ENCODE measurements at regions not wholly inside any gene's neighbourhood (a gene's known extent, or its start where the extent isn't known, plus 50 kb on each side); places are given as distances from the start of the nearest gene placed in this dataset.

DNA sequence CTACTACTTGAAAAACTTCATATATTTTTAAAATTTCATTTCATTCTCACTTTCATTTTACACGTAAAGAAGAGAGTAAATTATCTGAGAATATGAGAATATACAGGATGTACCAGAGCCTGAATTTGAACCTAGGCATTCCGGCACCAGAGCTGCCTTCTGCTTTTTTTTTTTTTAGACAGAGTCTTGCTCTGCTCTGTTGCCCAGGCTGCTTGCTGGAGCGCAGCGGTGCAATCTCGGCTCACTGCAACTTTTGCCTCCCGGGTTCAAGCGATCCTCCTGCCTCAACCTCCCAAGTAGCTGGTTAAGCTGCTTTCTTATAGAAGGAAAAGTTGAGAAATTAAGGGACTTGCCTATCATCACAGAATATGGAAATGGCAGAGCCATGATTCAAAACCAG, 540.1 kb downstream of the EBF1 start:
- no peak for DNase-seq (ENCODE audit: low read depth in 4 of 4, low spot score in 3 of 4)

DNA sequence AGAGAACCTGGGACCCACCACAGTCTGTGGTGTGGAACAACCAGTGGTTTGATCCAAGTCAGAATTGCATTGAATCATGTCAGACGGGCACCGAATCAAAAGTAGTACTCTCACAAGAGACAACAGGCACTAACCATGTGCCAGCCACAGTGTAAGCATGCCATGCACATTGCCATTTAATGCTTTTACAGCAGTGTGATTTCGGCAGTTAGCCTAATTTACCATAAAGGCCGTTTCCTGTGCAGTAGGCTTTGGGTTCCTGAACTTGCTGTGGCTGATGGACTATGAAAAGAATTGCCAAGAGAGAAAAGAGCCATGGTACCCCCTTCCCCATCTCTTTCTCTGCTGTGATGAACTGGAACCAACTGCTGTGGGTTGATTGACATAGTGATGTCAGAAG, 540.6 kb downstream of the EBF1 start:
- DNase-seq (ENCODE audit: low read depth in 4 of 4, low spot score in 3 of 4): no peak

DNA sequence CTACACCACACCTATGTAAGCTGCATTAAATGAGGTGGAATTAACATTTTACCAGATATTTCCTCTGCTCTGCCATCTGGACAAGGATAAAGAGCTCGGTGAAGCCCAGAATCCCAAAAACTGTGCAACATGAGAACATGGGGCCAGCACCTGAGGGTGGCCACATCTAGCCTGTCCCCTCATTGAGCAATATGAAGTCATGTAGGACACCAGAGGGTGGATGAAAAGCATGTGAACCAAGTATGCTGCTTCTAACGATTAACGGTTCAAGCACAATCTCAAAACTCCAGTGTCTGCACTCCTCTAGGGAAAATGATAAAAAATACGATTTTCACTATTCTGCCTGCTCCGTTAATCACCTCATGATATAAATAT, 545.8 kb downstream of the EBF1 start:
- DNase-seq (ENCODE audit: low read depth in 4 of 4, low spot score in 3 of 4): no peak

DNA sequence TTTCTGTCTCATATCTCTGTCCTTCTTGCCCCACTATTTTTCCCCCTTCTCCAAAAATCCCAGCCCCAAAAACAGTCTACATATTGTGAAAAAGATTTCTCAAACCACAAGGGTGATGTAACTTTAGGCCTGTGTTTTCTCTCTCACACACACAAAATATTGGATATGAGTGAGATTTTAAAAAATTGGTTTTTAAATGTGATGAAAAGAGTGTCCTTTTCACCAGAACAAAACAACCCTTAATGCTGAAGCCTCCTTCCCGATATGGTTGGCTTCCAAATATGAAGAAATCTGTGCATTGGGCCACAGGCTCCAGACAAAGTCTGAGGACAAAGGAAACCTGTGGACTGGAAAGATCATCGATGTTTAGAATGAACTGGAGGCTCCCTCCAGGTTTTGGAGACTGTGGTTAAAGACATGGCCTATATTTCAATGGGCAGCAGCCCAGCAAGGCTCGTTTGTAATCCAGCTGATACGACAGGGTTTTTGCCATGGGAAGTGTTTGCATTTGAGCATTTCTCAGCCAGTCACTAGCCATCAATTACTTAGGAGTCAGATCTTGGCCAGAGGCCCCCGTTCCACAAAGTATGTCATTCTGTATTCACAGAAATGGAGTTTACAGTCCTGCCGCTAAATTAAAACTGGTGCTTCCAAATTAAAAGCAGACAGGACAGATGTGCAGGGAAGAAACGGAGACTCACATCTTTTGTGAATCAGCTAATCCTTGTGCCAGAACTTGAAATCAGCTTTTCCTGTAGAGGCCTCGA, 546.3 kb downstream of the EBF1 start:
- DNase-seq (ENCODE audit: low read depth in 4 of 4, low spot score in 3 of 4): no peak

DNA sequence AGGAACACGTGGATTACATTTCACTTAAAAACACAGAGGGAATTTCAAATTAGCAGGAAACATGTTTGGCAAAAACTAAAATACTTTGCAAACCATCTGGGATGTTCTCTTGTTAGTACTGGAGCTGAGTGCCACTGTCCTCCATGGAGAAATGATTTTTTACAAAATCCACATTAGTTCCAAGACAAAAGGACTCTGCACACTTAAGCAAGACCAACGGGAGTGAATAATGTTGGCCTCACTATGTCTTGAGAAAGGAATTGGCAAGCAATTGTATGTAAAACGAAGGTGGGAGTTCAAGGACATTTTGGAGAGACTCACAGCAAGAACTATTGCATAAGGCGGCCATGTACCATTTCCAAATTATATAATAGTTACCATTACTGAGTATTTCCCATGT, 547.5 kb downstream of the EBF1 start:
- DNase-seq (ENCODE audit: low read depth in 4 of 4, low spot score in 3 of 4): no peak

DNA sequence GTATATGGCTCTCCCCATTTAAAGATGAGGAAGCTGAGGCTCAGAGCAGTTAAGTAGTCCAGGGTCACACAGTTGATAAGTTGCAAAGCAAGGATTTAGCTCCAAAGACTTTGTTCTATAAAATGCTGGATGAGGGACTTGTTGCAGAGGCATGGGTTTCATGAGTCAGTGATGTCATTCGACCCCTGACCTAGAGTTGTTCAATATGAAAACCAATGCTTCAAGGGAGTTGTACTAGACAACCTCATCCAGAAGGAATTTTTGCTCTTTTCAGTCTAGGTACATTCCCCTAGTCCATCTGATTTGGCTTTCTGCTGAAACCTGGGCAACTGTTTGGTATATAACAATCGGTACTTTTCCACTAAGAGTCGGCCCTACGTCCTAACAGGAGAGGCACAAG, 550.4 kb downstream of the EBF1 start:
- DNase-seq (ENCODE audit: low read depth in 4 of 4, low spot score in 3 of 4): no peak

DNA sequence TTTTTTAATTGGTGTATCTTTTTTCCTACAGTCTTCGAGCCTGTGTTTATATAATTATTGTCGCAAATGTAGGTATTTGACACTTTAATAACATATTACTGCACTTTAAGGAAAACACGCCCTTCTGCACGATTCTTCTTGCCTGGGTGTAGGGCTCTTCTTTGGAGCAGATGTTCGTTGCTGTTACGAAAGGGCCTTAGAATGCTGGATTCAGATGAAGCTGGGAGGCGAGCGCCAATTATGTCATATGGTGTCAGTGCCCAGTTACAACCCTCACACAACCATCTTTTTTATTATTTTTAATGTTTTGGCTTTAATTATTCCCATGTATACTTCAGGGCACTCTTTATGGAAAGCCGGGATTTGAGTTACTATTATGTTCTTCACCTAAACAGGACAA, 553.0 kb downstream of the EBF1 start:
- DNase-seq (ENCODE audit: low read depth in 4 of 4, low spot score in 3 of 4): no peak

DNA sequence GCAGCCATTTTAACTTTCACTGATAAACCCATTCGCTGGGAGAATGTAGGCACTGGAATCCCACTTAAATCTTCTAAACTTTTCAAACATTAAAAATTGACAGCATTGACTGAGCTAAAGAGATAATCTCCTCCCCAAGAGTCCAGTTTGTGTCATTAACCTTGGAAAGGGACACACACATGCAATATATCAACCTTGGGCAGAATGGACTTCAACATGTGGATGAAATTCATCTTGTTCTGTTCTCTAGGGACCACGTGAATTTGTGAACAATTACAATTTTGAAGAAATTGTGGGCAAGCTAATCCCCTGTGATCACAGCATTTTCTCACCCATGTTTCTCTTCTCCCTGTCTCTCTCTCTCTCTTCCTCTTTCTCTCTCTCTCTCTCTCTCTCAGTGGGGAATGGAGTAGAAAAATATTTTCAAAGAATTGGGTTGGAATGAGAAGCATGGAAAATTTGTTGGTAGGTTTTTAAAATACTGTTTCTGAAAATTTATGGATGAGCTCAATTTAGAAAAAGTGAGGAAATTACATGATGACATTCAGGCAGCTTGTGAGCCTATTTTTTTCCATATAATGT, 553.7 kb downstream of the EBF1 start:
- no peak for DNase-seq (ENCODE audit: low read depth in 4 of 4, low spot score in 3 of 4)

DNA sequence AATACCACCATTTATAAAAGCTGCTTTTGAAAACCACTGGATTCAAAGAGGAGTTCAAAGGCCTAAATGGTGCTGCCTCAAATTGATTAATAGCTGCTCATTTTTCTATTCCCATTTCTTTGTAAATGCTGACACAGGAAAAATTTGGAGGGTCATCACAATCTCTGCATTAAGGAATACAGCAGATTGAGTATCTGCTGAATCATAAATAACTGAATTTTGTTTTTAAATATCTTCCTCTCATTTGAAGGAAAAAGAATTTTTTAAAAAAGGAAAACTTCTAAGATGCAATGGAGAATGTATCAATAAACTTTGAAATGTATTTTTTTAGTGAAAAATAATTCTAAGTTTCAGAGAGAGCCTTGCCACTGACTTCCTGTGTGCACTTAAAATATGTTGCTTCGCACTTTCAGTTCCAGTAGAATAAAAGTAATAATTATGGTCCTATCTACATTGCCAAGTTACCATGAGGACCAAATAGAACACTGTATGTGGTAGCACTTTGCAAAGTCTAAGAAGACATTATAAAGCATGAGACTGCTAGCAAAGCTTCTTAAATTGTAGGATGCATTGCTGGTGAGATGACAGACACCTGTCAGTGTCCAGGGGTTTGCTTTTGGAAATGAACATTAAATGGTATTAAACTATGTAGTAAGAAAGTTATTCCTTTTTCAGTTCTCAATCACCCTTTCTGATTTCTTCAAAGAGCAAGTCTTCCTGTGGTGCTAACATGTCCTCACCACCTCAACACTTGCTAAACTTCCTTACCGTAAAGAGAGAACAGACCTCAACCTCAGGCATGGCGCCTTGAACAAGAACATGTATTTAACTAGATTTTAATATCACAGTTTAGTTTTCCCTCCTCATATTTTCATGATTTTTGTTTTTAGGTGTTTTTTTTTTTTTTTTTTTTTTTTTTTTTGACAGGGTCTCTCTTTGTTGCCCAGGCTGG, 555.1 kb downstream of the EBF1 start:
- DNase-seq (ENCODE audit: low read depth in 4 of 4, low spot score in 3 of 4): no peak

DNA sequence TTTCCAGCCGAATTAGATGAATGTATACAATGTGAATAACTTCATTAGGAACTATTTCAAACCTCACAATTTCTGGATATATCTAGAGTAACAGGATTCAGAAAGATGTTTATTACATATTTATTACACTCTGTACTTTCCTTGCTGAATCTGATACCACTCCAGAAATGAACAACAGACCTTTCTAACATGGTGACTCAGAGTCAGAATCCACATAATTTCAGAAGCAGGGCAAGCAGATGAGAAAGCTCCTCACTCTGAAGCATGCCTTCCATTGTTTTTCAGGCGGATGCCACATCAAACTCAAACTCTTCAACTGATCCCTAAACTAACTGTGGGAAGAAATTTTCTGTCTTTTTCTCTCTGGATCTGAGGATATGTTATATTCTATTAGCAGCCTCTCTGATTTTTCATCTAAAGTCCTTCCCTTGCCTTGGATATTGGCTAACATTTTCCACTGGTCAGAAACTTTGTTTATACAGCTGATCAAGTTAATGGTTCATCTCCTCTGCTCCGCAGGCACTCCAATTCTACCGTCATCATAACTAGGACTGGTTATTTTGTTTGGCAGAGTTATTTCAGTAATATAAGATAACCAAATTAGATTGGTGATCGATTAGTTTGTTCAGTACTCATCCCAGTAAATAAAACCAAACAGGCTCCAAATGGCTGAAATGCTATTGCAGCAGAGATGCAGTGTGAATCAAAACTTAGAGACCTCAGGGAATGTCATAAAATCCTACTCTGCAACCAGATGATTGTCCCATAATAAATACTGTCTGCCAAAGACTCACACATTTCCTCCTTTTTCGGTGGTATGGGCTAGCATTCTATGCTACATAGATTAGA, 556.0 kb downstream of the EBF1 start:
- no peak for DNase-seq (ENCODE audit: low read depth in 4 of 4, low spot score in 3 of 4)

DNA sequence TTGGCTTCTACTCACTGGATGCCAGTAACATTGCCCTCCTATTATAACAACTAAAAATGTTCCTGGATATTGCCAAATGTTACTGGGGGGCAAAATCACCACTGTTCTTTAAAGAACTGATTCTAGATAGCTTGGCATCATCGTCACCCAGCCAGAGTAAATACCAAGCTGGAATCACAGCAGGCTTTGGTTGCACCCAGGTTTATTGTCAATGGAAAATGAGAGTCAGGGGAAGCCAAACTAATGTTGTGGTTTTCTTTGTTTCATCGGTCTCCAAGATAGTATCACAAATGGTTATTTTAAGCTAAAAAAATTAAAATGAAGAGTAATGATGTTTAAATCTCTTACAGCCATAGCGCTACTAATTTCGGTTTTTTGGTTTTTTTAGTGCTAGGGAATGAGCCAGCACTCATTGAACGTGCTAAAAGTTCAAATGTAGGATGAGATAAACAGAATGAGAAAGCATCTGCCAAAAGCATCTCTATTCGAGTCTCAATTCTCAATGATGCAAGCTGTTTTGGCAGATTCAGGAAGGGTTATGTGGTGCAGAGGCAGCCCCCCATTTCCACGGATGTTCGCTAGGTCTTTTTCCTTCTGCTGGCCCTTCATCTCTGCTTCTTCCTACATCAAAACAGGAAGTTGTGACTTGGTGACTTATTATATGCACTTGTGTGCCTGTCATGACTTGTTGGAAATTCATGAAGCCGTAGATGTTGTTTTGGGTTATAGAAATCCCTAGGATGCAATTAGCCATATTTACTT, 558.0 kb downstream of the EBF1 start:
- DNase-seq (ENCODE audit: low read depth in 4 of 4, low spot score in 3 of 4): no peak

DNA sequence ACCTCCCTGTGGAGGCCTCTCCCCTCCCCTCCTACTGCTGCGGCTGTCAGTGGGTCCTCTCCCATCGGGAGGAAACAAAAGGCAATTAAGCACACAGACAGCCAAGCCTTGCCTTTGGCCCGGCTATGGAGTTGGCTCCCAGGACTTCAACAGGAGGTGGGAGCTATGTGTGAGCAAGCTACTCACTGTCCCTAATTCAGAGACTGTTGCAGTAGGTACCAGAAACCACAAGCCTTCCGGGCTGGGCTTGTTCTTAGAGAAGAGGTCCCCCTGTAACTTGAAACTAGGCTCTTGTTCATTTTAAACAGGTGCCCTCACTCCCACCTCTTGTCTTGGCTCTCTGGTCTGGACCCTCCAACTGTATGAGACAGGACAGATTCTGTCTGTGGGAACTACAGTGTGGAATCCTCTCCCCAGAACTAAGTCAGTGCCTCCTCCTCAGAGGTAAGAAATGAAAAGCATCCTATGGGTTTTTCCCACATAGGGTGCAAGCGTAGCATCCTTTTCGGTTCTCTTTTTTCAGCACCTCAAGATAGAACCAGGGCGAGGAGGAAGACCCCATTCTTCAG, 561.1 kb downstream of the EBF1 start:
- DNase-seq (ENCODE audit: low read depth in 4 of 4, low spot score in 3 of 4): no peak

DNA sequence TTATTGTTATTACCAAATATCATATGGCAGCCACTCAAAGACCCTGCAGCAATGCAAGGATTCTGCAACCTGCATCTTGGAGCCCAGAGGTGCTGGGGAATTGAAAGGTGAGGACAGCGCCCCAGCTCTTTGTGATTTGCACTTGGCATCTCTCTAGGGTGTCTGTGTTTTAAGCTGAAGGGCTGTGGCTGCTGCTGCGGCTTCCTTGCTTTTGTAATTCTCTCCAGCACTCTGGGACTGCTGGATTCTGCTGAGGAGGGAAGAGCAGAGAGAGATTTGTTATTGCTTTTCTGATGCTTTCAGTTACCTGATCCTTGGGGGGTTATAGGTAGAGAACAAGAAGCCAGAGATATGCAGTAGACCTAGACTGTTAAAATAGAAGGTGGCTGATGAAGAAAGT, 562.4 kb downstream of the EBF1 start:
- DNase-seq (ENCODE audit: low read depth in 4 of 4, low spot score in 3 of 4): no peak

DNA sequence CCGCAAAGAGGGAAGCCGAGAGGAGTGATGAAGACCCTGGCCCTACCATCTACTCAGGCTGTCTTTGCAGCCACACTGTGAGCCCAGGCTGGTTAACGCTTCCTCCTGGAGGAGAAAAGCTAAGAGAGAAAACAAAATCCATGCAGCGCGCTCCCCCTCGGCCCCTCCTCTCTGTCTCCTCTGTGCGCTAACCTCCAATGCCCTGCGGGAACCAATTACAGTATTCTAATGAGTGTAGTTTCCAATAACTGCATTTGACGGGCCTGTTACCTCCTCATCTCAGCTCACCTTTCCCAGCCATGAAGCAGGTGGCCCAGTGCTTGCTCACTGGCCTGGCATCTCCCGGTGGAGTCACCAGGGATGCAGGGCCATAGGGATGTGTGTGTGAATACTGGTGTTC, 565.5 kb downstream of the EBF1 start:
- no peak for DNase-seq (ENCODE audit: low read depth in 4 of 4, low spot score in 3 of 4)

DNA sequence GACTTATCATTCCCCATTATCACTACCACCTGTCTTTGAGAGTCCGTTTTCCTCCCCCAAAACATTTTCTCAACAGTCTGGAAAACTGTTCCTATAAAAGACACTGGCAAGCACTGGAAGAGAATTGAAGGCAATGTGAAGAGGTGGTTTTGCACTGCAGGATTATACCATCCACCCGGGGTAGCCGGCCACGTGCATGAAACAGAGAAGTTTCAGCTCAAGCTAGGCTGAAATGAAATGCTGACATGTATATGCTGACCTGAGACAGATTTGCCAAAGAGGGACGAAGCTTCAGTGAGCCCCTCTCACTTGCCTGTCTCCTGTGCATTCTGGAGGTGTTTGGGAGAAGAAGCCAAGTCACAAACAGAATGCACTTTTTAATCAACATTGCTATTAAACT, 567.0 kb downstream of the EBF1 start:
- DNase-seq (ENCODE audit: low read depth in 4 of 4, low spot score in 3 of 4): no peak

DNA sequence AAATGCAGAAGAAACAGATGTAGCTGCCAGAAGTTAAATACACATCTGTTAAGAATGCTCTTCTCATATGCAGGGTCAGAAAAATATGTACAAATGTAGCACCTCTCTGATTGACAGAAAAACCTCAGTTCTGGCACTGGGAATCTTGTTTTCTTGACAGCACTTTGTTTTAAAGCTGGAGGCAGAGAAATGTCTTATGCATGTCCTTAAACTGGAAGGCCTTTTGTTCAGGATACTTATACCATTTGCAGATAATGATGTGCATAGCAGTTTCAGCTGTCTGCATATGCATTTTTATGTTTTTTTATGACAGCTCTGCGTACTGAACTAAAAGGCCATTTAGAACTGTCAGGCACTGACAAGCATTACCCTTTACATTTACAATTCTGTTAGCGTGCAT, 567.9 kb downstream of the EBF1 start:
- no peak for DNase-seq (ENCODE audit: low read depth in 4 of 4, low spot score in 3 of 4)

DNA sequence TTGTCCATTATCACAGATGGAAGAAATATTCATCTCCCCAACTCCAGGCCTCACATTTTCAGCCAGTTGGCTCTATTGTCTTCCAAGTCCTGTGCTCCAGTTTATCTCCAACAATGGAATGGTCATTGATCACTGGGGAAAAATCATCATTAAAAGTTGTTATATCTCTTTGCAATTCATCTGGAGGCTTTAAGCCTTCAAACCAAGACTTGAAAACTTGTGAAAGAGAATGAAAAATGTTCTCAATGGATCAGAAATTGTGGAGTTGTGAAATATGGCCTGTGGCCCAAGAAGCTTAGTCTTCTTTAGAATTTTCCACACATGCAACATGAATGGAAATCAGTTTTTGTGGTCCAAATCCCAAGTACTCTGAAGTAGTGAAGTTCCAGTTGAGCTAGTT, 569.6 kb downstream of the EBF1 start:
- no peak for DNase-seq (ENCODE audit: low read depth in 4 of 4, low spot score in 3 of 4)

DNA sequence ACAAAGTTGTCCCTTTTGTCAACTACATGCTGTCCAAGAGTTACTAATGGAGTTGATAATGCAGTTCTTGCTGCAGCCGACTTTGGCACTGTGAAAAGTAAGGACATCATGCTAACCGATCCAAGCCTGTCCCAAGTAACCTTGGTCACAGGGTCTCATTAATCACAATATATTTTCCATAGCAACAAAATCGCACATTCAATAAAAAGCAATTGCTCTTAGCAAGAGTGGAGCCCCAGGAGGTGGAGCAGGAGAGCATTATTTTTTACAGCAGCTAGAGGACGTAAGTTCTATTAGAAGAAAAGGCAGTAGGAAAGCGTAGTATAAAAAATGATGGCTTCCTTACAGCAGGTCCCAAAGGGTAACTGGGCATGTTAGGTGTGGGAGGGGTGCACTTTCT, 570.3 kb downstream of the EBF1 start:
- DNase-seq (ENCODE audit: low read depth in 4 of 4, low spot score in 3 of 4): no peak

DNA sequence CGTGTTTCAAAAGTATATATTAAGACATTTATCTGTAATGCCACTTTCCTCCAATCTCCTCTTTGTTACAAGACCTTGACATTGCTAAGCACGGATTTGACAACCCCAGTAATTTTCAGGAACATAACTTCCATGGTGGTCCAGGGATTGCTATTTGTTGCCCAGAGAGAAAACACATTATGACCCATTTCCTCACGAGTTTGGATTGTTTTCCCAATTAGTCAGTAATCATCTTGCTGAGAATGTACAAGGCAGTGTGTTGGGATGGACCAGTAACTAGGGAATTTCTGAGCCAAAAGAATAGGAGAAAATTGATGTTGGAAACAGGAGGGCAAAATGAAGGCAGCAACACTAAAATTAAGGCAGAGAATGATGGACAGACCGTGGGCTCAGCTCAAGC, 574.1 kb downstream of the EBF1 start:
- DNase-seq (ENCODE audit: low read depth in 4 of 4, low spot score in 3 of 4): no peak

DNA sequence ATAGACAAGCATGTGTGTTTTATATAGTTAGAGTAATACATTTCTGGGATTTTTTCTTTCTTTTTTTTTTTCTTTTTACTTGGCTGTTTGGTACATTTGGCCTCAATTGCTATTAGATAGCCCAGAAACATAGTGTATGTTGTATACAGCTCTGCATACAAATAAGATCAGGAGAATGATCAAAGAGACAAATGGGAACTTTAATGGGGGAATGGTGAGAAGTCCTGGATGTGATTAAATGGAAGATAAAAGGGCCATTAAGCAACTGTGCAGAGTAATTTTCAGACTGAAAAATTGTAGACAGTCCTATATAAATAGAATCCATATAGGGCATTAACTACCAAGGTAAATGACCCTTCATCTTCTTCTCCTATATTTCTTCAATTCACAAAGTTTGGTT, 575.6 kb downstream of the EBF1 start:
- no peak for DNase-seq (ENCODE audit: low read depth in 4 of 4, low spot score in 3 of 4)
